ENCODE measurements at regions not wholly inside any gene's neighbourhood (a gene's known extent, or its start where the extent isn't known, plus 50 kb on each side); places are given as distances from the start of the nearest gene placed in this dataset.

- H3K4me3 ChIP-seq (replicated peaks in 1 of 2; ENCODE audit: low read depth in 2 of 2, low read length in 2 of 2) = no peak overlapping the region
- no peak for DNase-seq (ENCODE audit: low read depth in 2 of 2)
- TF ChIP-seq, protein P1, sequence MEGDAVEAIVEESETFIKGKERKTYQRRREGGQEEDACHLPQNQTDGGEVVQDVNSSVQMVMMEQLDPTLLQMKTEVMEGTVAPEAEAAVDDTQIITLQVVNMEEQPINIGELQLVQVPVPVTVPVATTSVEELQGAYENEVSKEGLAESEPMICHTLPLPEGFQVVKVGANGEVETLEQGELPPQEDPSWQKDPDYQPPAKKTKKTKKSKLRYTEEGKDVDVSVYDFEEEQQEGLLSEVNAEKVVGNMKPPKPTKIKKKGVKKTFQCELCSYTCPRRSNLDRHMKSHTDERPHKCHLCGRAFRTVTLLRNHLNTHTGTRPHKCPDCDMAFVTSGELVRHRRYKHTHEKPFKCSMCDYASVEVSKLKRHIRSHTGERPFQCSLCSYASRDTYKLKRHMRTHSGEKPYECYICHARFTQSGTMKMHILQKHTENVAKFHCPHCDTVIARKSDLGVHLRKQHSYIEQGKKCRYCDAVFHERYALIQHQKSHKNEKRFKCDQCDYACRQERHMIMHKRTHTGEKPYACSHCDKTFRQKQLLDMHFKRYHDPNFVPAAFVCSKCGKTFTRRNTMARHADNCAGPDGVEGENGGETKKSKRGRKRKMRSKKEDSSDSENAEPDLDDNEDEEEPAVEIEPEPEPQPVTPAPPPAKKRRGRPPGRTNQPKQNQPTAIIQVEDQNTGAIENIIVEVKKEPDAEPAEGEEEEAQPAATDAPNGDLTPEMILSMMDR (IDR thresholded peaks at IDR 0.05; ENCODE audit: low read depth, low read length) = no peak
Measured at GRCh38 chr7:119320316-119320715, 952.7 kb upstream of the KCND2 start.

GRCh38 chr7:119329715-119330114 lies 943.3 kb upstream of the KCND2 start:
- TF ChIP-seq, protein P1 (IDR thresholded peaks at IDR 0.05; ENCODE audit: low read depth, low read length) = no peak
- no peak for DNase-seq (ENCODE audit: low read depth in 2 of 2)
- H3K4me3 ChIP-seq (replicated peaks in 1 of 2; ENCODE audit: low read depth in 2 of 2, low read length in 2 of 2) = no peak overlapping the region

DNA sequence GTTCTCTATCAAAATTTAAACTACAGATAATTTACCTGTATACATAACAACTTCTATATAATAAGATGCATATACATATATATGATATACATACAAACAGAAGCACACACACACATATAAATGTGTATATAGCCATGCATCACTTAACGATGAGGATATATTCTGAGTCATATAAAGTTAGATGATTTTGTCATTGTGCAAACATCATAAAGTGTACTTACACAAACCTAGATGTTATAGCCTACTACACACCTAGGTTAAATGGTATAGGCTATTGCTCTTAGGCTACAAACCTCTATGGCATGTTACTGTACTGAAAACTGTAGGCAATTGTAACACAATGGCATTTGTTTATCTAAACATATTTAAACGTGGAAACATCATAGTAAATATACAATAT lies 937.6 kb upstream of the KCND2 start:
- DNase-seq (ENCODE audit: low read depth in 2 of 2) = no peak
- no peak overlapping the region for H3K4me3 ChIP-seq (replicated peaks in 1 of 2; ENCODE audit: low read depth in 2 of 2, low read length in 2 of 2)
- TF ChIP-seq, protein P1 (IDR thresholded peaks at IDR 0.05; ENCODE audit: low read depth, low read length) = no peak

GRCh38 chr7:119341822-119342221 lies 931.2 kb upstream of the KCND2 start:
- DNase-seq (ENCODE audit: low read depth in 2 of 2) = no peak
- no peak overlapping the region for H3K4me3 ChIP-seq (replicated peaks in 1 of 2; ENCODE audit: low read depth in 2 of 2, low read length in 2 of 2)
- TF ChIP-seq, protein P1 (IDR thresholded peaks at IDR 0.05; ENCODE audit: low read depth, low read length) = no peak

DNA sequence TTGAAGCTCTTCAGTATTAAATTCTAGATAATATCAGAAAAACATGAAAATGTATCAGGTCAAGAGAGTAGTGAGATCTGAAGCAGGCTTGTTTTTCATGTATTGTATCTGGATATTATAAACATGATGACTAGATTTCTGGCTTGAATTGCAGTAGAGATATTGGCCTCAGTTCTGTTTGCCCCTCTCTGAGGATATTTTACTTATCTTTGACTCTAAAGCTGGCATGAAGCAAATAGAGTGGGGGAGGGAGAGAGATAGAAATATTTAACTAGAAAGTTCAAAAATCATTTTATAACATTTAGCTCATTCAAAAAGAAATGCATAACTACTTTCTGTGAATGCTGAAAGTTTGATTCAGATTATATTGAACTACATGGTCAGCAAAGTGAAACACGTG lies 929.7 kb upstream of the KCND2 start:
- TF ChIP-seq, protein P1 (IDR thresholded peaks at IDR 0.05; ENCODE audit: low read depth, low read length) = no peak
- no peak overlapping the region for H3K4me3 ChIP-seq (replicated peaks in 1 of 2; ENCODE audit: low read depth in 2 of 2, low read length in 2 of 2)
- DNase-seq (ENCODE audit: low read depth in 2 of 2) = no peak

GRCh38 chr7:119344466-119344865 lies 928.5 kb upstream of the KCND2 start:
- TF ChIP-seq, protein P1 (IDR thresholded peaks at IDR 0.05; ENCODE audit: low read depth, low read length) = no peak
- DNase-seq (ENCODE audit: low read depth in 2 of 2) = no peak
- no peak overlapping the region for H3K4me3 ChIP-seq (replicated peaks in 1 of 2; ENCODE audit: low read depth in 2 of 2, low read length in 2 of 2)

- TF ChIP-seq, protein P1 (IDR thresholded peaks at IDR 0.05; ENCODE audit: low read depth, low read length) = no peak
- DNase-seq (ENCODE audit: low read depth in 2 of 2) = no peak
- H3K4me3 ChIP-seq (replicated peaks in 1 of 2; ENCODE audit: low read depth in 2 of 2, low read length in 2 of 2) = no peak overlapping the region
Measured at GRCh38 chr7:119348491-119348890, 924.5 kb upstream of the KCND2 start.
